Skin of body (tissue), 1 donor: ENCODE measurements at regions not wholly inside any gene's neighbourhood (a gene's known extent, or its start where the extent isn't known, plus 50 kb on each side); places are given as distances from the start of the nearest gene placed in this dataset.

ENCODE experiments used
- DNase-seq: peaks from one replicate; lab custom pipeline; 2025; lab: John Stamatoyannopoulos, UW

DNA sequence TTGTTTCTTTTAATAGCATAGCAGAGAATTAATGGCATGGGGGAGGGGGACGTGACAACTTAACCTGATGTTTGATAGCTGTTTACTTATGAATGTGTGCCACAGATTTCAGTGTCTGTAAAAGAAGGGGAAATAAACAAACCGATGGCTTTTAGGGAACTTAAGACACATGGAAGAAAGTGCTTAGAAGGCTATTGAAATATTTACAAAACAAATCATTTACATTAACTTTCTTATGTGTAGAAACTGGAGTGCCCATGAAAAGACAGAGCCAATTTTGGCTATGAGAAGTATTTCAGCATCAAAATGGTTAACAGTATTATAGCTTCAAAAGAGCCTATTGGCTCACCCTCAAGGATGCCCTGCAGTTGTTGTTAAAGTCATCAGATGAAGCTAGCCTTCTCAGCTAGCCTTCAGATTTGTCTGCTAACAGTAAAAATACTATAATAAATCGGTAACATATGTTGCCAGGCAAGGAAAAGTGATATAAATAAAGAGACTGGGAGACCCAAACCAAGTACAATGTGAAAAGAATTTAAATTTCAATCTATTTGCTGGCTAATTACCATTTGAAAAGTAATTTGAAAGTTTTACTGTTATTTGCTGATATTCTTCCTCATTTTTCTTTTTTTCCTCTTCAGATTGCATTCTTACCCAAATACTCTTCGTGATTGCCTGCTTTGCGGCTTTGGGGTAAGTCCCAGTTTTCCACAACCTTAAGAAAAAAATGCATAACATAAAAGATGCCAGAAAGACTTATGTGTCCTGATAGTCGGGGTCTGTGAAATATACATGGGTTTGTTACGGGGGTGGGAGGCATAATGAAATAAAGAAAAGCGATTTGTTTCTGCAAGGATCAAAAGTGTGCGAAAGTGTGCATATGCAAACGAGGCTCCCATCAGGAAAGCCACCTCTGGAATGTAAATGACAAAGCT lies 256.4 kb downstream of the MEIS1 start:
- DNase-seq = no peak

- no peak for DNase-seq
These were observed 257.7 kb downstream of the MEIS1 start for GRCh38 chr2:66692521-66693054.

DNA sequence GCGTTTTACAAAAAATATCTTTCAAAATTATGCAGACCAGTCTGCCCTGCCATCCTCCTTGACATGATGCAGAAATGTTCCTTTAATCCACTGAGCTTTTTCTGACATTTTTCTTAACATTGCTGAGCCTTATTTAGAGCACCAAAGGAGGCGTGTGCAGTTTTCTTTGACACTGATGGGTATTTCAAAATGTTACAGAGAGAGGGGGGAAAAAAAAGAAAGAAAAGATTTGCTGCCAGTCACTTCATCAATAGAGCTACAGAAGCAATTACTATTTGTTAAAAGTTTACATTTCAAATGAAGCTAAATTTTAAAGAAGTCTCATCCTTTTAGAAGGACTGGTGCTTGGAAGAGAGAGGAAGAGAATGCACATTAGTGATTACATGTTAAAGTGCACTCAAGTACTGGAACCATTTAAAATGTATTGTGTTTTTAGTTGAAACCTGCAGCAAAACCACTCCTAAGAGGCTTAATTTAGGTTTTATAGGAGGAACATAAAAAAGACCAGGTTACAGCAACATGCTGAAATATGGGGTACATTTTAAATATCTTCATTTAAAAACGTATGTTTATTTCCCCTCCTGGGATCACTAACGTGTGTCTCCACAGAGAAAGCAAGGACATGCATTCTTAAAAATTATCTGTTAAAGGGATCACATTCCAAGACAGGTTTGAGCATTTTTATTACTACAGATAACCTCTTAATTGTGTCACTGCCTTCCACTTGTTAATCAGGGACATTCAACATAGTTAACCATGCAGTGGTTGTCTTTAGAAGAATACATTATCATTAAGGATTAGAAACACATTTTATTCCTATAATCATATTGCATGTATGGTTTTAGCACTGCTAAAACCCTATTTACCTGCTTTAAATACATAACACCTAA lies 258.4 kb downstream of the MEIS1 start:
- no peak for DNase-seq

GRCh38 chr2:66694087-66694860 lies 259.3 kb downstream of the MEIS1 start:
- DNase-seq = no peak

- no peak for DNase-seq
These were observed 260.4 kb downstream of the MEIS1 start for GRCh38 chr2:66695226-66695735.

DNA sequence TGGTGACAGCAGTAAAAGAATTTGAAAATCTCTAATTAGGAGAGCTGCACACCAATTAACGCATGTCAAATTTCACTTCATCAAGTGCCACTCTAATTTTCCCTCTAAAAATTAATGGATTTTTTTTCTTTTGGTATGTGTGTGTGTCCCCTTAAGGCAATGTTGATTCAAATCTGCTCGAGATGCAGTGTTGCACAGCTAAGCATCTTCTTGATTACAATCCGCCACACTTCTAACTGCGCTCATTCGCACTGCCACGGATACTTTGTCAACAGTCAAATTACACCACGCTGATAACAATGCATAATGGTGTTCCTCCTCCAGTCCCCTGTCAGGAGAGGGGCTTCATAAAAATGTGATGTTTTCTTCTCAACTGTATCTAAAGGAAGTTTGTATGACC lies 261.4 kb downstream of the MEIS1 start:
- no peak for DNase-seq

DNA sequence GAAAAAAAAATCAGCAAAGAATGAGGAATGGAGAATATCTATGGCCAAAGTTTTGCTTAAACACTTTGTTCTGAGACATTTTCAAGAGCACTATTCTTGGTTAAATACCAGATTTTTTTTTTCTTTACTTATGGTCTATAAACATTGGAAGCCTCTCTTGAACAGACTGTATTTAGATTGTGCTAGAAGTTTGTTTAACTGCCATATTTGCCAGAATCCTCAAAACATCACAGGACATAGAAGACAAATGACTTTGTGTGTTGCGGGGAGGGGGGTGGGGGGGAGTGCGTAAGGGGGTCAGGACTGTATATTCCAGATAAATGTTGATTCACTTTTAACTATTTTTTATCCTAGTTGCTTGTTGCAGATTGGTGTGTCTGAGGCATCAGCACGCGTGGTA lies 262.0 kb downstream of the MEIS1 start:
- DNase-seq = no peak

- no peak for DNase-seq
These were observed 262.4 kb downstream of the MEIS1 start for GRCh38 chr2:66697366-66697765.

DNA sequence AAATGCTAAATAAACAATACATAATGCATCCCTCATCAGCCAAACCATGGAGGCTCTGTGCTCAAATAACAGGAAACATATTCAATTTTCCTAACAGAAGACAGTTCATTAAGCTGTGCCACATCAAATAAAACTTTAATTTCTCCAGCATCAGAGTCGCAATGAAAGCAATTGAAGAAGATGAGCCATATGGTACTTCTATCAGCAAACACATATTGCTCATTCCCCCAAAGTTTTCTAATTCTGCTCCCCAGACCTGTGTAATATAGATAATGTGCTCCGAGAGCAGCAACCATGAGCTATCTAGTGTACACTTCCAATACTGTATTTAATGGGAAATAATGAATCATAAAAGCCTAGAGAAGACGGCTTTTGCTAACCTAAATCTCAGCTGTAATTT lies 263.2 kb downstream of the MEIS1 start:
- no peak for DNase-seq

DNA sequence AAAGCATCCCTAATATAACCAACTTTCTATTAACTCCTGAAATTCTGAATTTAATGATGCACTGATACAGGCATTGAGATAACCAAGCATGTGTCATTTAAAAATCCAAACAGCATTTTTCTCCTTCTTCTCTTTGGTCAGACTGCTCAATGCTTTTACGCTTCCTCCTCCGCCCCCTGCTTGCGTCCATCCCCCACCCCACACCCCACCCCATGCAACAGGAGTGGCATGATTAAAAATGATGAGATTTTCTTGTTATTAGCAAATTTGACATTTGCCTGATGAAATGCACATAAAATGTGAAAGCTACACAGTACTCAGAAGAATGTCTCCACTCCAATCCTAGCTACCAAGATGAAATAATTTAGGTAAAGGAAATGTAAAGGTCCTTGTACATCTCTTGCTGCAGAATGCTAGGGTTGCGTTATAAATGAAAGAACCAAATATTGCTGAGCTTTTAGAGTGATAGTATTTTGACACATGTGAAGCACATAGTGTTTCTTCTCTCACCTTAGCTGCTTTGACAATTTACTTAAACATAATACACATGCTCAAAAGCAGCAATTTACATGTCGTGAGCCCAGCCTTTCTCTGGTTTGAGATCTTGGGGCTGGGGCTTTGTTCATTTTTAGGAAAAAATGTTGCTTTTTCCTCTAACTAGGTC lies 263.8 kb downstream of the MEIS1 start:
- DNase-seq = no peak

DNA sequence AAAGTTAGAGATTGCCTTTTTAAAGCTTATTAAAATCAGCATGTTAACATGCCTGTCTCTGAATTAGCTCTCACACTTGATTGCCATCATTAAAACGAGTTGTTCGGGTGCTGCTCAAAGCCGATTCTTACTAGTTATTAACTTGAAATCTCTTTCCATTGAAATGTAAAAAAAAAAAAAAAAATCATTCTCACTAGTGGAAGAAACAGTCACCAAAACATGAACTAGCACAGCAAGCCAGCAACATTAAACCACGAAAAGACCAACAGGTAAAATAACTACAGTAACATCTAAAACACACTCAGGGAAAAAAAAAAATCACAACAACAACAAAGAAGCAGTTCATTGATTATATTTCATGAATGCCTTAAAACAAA lies 264.5 kb downstream of the MEIS1 start:
- no peak for DNase-seq

- DNase-seq = no peak
These were observed 265.1 kb downstream of the MEIS1 start for GRCh38 chr2:66699793-66700676.

- DNase-seq = no peak
These were observed 265.7 kb downstream of the MEIS1 start for GRCh38 chr2:66700677-66701066.

DNA sequence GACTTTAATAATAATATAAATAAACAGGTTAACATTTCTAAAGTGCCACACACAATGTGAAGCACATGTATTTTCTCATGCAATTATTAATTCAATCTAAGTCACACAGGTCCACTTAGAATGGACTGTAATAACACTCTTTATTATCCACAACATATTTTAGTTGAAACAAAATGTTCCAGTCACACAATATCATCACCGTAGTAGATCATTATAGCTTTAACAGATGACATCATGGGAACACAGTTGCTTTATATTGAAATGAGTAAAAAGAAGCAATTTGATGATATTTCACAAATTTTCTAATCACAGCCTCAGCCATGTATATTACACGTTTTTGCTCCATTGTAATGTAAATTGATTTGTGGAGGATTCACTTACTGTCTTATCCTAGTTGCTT lies 266.3 kb downstream of the MEIS1 start:
- DNase-seq = no peak

DNA sequence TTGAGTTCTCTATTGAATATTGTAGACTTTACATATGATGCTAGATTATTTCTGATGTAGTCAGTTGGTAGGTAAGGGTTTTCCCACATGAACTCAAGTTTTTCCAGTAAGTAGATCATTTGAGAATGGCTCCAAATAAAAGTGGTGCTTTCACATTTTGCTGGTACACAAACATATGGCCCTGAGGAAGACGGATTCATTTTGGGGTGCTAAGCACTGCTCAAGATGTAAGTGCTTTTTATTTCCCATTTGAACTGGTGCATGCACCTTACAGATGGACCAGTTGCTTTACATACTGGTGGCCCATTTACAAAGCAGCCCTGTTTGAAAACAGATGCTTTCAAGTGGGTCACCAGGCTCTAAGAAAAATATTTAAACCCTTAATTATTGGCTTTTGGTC lies 266.7 kb downstream of the MEIS1 start:
- DNase-seq = no peak

DNA sequence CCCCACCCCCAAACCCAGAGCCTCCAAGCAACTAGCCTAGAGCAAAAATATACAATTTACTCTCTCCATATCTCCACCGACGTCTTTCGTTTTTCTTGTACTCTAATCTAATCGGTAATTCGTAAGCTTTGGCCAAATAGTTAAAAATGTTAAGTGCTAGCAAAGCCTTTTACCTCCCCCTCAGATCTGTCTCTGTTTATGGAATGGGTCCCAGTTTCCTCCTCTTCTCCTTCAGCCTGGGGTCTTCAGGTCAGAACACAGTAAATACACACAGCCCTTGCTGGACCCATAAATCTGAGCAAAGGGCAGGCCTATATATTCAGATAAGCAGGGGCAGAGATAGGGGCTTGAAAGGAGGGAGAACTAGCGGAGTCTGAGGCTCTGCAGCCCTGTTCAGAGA lies 267.4 kb downstream of the MEIS1 start:
- no peak for DNase-seq

DNA sequence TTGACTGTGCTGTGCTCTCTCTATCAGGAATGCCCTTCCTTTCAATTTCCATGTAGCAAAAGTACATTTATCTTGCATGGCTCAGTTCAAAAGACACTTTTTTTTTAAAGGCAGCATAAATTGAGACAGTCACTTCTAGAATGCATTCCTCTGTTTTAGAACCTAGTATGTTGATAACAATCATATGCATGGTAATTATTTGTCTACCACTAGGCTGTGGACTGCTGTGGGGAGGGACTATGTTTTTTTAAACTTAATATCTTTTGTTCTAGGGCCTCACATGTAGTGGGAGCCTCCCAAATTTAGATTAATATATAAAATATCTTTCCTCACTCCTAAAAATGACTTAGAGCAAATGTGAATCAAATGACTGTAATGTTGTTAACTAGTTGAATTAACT lies 269.9 kb downstream of the MEIS1 start:
- DNase-seq = no peak

DNA sequence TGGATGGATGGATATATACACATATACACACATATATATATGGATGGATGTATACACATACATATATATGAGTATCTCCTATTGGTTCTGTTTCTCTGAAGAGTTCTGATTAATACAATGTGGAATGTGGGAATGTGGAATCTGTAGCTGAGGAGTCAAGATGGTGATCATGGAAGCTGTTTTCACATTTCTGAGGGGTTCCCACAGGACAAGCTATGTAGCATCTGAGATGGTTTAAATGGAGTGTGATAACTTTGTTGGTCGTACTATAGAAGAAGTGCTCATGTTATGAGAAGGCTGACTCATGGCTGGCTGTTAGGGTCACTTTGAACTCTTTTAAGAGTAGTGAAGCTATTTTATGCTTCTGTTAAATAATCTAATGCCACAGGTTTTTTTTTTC lies 279.7 kb downstream of the MEIS1 start:
- no peak for DNase-seq

- peak; percentile 48 for DNase-seq
These were observed 282.4 kb downstream of the MEIS1 start for GRCh38 chr2:66717218-66717905.
